ENCODE measurements at regions not wholly inside any gene's neighbourhood (a gene's known extent, or its start where the extent isn't known, plus 50 kb on each side); places are given as distances from the start of the nearest gene placed in this dataset.

DNA sequence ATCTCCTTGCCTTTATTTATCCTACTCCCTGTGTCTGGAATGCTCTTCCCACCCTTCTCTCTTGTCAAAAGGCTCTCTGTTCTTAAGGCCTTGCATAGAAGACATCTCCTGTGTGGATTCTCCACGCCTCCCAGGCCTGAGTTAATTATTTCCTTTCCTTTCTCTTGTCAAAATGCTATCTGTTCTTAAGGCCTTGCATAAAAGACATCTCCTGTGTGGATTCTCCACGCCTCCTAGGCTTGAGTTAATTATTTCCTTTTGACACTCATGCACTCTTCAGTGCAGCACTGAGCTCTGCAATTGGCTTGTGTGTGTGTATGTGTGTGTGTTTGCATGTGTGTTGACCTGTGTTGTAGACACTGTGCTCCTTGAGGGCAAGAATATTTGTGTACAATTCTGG, 52.1 kb upstream of the DCD start:
- TF ChIP-seq, protein P1, sequence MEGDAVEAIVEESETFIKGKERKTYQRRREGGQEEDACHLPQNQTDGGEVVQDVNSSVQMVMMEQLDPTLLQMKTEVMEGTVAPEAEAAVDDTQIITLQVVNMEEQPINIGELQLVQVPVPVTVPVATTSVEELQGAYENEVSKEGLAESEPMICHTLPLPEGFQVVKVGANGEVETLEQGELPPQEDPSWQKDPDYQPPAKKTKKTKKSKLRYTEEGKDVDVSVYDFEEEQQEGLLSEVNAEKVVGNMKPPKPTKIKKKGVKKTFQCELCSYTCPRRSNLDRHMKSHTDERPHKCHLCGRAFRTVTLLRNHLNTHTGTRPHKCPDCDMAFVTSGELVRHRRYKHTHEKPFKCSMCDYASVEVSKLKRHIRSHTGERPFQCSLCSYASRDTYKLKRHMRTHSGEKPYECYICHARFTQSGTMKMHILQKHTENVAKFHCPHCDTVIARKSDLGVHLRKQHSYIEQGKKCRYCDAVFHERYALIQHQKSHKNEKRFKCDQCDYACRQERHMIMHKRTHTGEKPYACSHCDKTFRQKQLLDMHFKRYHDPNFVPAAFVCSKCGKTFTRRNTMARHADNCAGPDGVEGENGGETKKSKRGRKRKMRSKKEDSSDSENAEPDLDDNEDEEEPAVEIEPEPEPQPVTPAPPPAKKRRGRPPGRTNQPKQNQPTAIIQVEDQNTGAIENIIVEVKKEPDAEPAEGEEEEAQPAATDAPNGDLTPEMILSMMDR (IDR thresholded peaks at IDR 0.05; ENCODE audit: low read depth, low read length, missing control alignments), result no peak
- no peak for DNase-seq (ENCODE audit: low read depth)
- H3K4me3 ChIP-seq (ENCODE audit: low read depth, low read length), result no peak overlapping the region

All from GM12864 (cell line).